ENCODE measurements at regions not wholly inside any gene's neighbourhood (a gene's known extent, or its start where the extent isn't known, plus 50 kb on each side); places are given as distances from the start of the nearest gene placed in this dataset.

- Histone ChIP-seq H3K4me1 (ENCODE audit: control insufficient read depth, insufficient read depth, low read length) (no peaks in the 10 kb centered on the region), H3K4me3 (ENCODE audit: low read length in 2 of 2) (no peak overlapping the region), H3K9me3 (ENCODE audit: control insufficient read depth in 2 of 2, low read length in 2 of 2) (peaks cover 0 to 5% of the 10 kb centered on the region in 2 donors), H3K27ac (ENCODE audit: low read length) (no peak overlapping the region), H3K27me3 (ENCODE audit: control insufficient read depth in 1 of 2, insufficient read depth in 2 of 2, low read length in 2 of 2) (no peaks in the 10 kb centered on the region), H3K36me3 (ENCODE audit: control insufficient read depth in 2 of 2, insufficient read depth in 2 of 2, low read length in 2 of 2) (no peaks in the 10 kb centered on the region), H3K9ac (ENCODE audit: low read length in 2 of 2) (no peak overlapping the region)
Measured at GRCh38 chr3:103927896-103928295, 1438.8 kb upstream of the ALCAM start.

DNA sequence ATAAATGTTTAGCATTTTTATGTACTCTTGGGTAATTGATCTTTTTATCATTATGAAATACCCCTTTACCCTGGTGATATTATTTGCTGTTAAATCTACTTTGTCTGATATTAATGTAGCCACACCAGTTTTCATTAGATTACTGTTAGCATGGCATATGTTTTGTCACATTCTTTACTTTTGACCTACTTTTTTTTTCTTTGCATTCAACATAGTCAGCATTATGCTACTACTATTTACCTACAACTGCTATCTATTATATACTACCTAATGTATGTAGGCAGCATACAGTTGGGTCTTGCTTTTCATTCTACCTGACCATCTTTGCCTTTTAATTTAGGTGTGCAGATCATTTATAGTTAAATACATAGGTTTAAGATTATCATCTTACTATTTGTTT lies 1429.6 kb upstream of the ALCAM start:
- Histone ChIP-seq H3K36me3 (ENCODE audit: control insufficient read depth in 2 of 2, insufficient read depth in 2 of 2, low read length in 2 of 2) (no peaks in the 10 kb centered on the region), H3K9me3 (ENCODE audit: control insufficient read depth in 2 of 2, low read length in 2 of 2) (no peaks in the 10 kb centered on the region), H3K9ac (ENCODE audit: low read length in 2 of 2) (no peak overlapping the region), H3K4me3 (ENCODE audit: low read length in 2 of 2) (no peak overlapping the region), H3K27ac (ENCODE audit: low read length) (no peak overlapping the region), H3K27me3 (ENCODE audit: control insufficient read depth in 1 of 2, insufficient read depth in 2 of 2, low read length in 2 of 2) (no peaks in the 10 kb centered on the region), H3K4me1 (ENCODE audit: control insufficient read depth, insufficient read depth, low read length) (no peaks in the 10 kb centered on the region)

- Histone ChIP-seq H3K4me3 (ENCODE audit: low read length in 2 of 2) (no peak overlapping the region), H3K27me3 (ENCODE audit: control insufficient read depth in 1 of 2, insufficient read depth in 2 of 2, low read length in 2 of 2) (no peaks in the 10 kb centered on the region), H3K9ac (ENCODE audit: low read length in 2 of 2) (no peak overlapping the region), H3K4me1 (ENCODE audit: control insufficient read depth, insufficient read depth, low read length) (no peaks in the 10 kb centered on the region), H3K9me3 (ENCODE audit: control insufficient read depth in 2 of 2, low read length in 2 of 2) (no peaks in the 10 kb centered on the region), H3K27ac (ENCODE audit: low read length) (no peak overlapping the region), H3K36me3 (ENCODE audit: control insufficient read depth in 2 of 2, insufficient read depth in 2 of 2, low read length in 2 of 2) (no peaks in the 10 kb centered on the region)
Measured at GRCh38 chr3:103947062-103947461, 1419.6 kb upstream of the ALCAM start.

GRCh38 chr3:103949693-103950092 lies 1417.0 kb upstream of the ALCAM start:
- H3K9ac ChIP-seq (ENCODE audit: low read length in 2 of 2): no peak overlapping the region
- H3K27me3 ChIP-seq (ENCODE audit: control insufficient read depth in 1 of 2, insufficient read depth in 2 of 2, low read length in 2 of 2): no peaks in the 10 kb centered on the region
- H3K9me3 ChIP-seq (ENCODE audit: control insufficient read depth in 2 of 2, low read length in 2 of 2): no peaks in the 10 kb centered on the region
- no peak overlapping the region for H3K27ac ChIP-seq (ENCODE audit: low read length)
- H3K4me1 ChIP-seq (ENCODE audit: control insufficient read depth, insufficient read depth, low read length): no peaks in the 10 kb centered on the region
- no peak overlapping the region for H3K4me3 ChIP-seq (ENCODE audit: low read length in 2 of 2)
- no peaks in the 10 kb centered on the region for H3K36me3 ChIP-seq (ENCODE audit: control insufficient read depth in 2 of 2, insufficient read depth in 2 of 2, low read length in 2 of 2)

GRCh38 chr3:103950676-103951075 lies 1416.0 kb upstream of the ALCAM start:
- no peak overlapping the region for H3K9ac ChIP-seq (ENCODE audit: low read length in 2 of 2)

GRCh38 chr3:103953796-103954195 lies 1412.9 kb upstream of the ALCAM start:
- no peak overlapping the region for H3K4me3 ChIP-seq (ENCODE audit: low read length in 2 of 2)
- H3K27me3 ChIP-seq (ENCODE audit: control insufficient read depth in 1 of 2, insufficient read depth in 2 of 2, low read length in 2 of 2): no peaks in the 10 kb centered on the region
- H3K9ac ChIP-seq (ENCODE audit: low read length in 2 of 2): no peak overlapping the region
- H3K9me3 ChIP-seq (ENCODE audit: control insufficient read depth in 2 of 2, low read length in 2 of 2): no peaks in the 10 kb centered on the region
- no peaks in the 10 kb centered on the region for H3K36me3 ChIP-seq (ENCODE audit: control insufficient read depth in 2 of 2, insufficient read depth in 2 of 2, low read length in 2 of 2)
- no peaks in the 10 kb centered on the region for H3K4me1 ChIP-seq (ENCODE audit: control insufficient read depth, insufficient read depth, low read length)
- no peak overlapping the region for H3K27ac ChIP-seq (ENCODE audit: low read length)

More at GRCh38 chr3:103950676-103951075, 1416.0 kb upstream of the ALCAM start:
- Histone ChIP-seq H3K36me3 (ENCODE audit: control insufficient read depth in 2 of 2, insufficient read depth in 2 of 2, low read length in 2 of 2) (no peaks in the 10 kb centered on the region), H3K27me3 (ENCODE audit: control insufficient read depth in 1 of 2, insufficient read depth in 2 of 2, low read length in 2 of 2) (no peaks in the 10 kb centered on the region), H3K27ac (ENCODE audit: low read length) (no peak overlapping the region), H3K4me3 (ENCODE audit: low read length in 2 of 2) (no peak overlapping the region), H3K4me1 (ENCODE audit: control insufficient read depth, insufficient read depth, low read length) (no peaks in the 10 kb centered on the region), H3K9me3 (ENCODE audit: control insufficient read depth in 2 of 2, low read length in 2 of 2) (no peaks in the 10 kb centered on the region)

DNA sequence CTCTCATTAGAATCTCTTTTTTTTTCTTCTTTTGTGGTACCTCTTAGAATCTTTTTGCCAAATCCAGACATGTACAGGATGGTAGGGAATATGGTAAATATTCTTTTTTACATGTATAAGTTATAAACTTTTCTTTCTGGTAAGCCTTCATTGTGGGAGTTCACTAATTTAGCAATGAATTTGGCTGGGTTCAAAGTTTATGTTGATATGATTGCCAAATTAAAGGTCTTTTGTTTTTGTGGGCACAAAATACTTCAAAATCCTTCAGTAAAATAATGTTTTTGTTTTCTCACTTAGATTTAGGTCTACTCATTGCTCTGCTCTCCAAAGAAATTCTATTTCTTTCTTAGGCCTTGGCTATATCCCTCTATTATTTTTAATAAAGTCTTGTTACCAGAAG lies 1405.9 kb upstream of the ALCAM start:
- Histone ChIP-seq H3K27ac (ENCODE audit: low read length) (no peak overlapping the region), H3K9ac (ENCODE audit: low read length in 2 of 2) (no peak overlapping the region), H3K4me1 (ENCODE audit: control insufficient read depth, insufficient read depth, low read length) (no peaks in the 10 kb centered on the region), H3K36me3 (ENCODE audit: control insufficient read depth in 2 of 2, insufficient read depth in 2 of 2, low read length in 2 of 2) (no peaks in the 10 kb centered on the region), H3K4me3 (ENCODE audit: low read length in 2 of 2) (no peak overlapping the region), H3K9me3 (ENCODE audit: control insufficient read depth in 2 of 2, low read length in 2 of 2) (no peaks in the 10 kb centered on the region), H3K27me3 (ENCODE audit: control insufficient read depth in 1 of 2, insufficient read depth in 2 of 2, low read length in 2 of 2) (no peaks in the 10 kb centered on the region)

DNA sequence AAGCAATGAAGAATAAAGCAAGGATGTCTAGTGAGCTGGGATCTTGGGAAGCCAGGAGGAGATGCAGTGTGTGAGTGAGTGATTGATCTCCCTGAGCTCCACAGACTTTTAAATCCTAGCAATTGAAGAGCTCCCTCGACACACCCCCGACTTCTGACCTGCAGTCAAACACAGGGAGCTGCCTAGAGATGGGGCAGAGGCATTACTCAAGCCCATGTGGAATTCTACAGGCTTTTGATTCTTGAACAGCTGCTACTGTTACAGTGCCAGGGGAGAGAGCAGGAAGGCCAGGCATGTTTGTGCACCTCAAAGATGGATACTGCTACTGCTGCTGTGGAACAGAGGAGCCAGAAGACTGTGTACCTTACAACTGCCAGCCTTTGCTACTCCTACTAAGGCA lies 1403.1 kb upstream of the ALCAM start:
- Histone ChIP-seq H3K27me3 (ENCODE audit: control insufficient read depth in 1 of 2, insufficient read depth in 2 of 2, low read length in 2 of 2) (no peaks in the 10 kb centered on the region), H3K9ac (ENCODE audit: low read length in 2 of 2) (no peak overlapping the region), H3K36me3 (ENCODE audit: control insufficient read depth in 2 of 2, insufficient read depth in 2 of 2, low read length in 2 of 2) (no peaks in the 10 kb centered on the region), H3K4me1 (ENCODE audit: control insufficient read depth, insufficient read depth, low read length) (no peaks in the 10 kb centered on the region), H3K9me3 (ENCODE audit: control insufficient read depth in 2 of 2, low read length in 2 of 2) (no peaks in the 10 kb centered on the region), H3K27ac (ENCODE audit: low read length) (no peak overlapping the region), H3K4me3 (ENCODE audit: low read length in 2 of 2) (no peak overlapping the region)

DNA sequence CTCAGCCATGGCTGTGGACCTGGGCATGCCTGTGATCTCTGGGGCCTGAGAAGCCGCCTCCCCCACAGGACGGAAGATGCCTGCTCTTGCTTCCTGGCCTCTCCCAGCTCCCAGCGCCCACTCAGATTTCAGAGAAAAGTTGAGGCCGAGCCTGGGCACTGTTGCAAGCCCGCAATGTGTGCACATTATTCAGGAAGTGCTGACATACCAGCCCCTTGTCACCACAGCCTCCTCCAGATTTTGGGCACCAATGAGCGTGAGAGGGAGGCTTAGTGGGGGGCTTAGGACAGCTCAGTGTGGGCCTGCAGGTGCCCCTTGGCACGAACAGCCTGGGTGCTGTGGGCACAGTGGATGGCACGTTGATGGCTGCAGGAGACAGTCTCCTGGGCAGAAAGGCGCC lies 1400.9 kb upstream of the ALCAM start:
- Histone ChIP-seq H3K36me3 (ENCODE audit: control insufficient read depth in 2 of 2, insufficient read depth in 2 of 2, low read length in 2 of 2) (no peaks in the 10 kb centered on the region), H3K4me3 (ENCODE audit: low read length in 2 of 2) (no peak overlapping the region), H3K4me1 (ENCODE audit: control insufficient read depth, insufficient read depth, low read length) (no peaks in the 10 kb centered on the region), H3K9me3 (ENCODE audit: control insufficient read depth in 2 of 2, low read length in 2 of 2) (no peaks in the 10 kb centered on the region), H3K9ac (ENCODE audit: low read length in 2 of 2) (no peak overlapping the region), H3K27me3 (ENCODE audit: control insufficient read depth in 1 of 2, insufficient read depth in 2 of 2, low read length in 2 of 2) (no peaks in the 10 kb centered on the region), H3K27ac (ENCODE audit: low read length) (no peak overlapping the region)

- Histone ChIP-seq H3K27me3 (ENCODE audit: control insufficient read depth in 1 of 2, insufficient read depth in 2 of 2, low read length in 2 of 2) (no peaks in the 10 kb centered on the region), H3K4me1 (ENCODE audit: control insufficient read depth, insufficient read depth, low read length) (no peaks in the 10 kb centered on the region), H3K9ac (ENCODE audit: low read length in 2 of 2) (no peak overlapping the region), H3K27ac (ENCODE audit: low read length) (no peak overlapping the region), H3K4me3 (ENCODE audit: low read length in 2 of 2) (no peak overlapping the region), H3K36me3 (ENCODE audit: control insufficient read depth in 2 of 2, insufficient read depth in 2 of 2, low read length in 2 of 2) (no peaks in the 10 kb centered on the region), H3K9me3 (ENCODE audit: control insufficient read depth in 2 of 2, low read length in 2 of 2) (no peaks in the 10 kb centered on the region)
Measured at GRCh38 chr3:103966749-103967148, 1400.0 kb upstream of the ALCAM start.

DNA sequence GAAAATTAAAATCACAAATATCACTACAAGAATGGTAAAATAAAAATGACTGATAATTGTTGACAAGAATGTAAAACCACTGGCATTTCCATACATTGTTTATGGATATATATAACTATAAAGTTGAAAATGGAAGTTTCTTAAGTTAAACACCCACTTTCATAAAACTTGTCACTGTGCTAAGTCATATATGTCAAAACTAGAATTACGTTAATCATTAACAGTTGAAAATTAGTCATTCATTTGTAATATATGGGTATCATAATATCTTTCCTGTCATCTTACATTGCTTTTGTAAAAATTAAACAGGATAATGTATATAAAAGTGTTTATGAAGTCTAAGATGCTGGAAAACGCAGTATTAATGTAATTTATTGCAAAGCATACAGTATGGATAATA lies 1398.6 kb upstream of the ALCAM start:
- no peaks in the 10 kb centered on the region for H3K27me3 ChIP-seq (ENCODE audit: control insufficient read depth in 1 of 2, insufficient read depth in 2 of 2, low read length in 2 of 2)
- H3K9ac ChIP-seq (ENCODE audit: low read length in 2 of 2): no peak overlapping the region
- H3K4me3 ChIP-seq (ENCODE audit: low read length in 2 of 2): no peak overlapping the region
- H3K4me1 ChIP-seq (ENCODE audit: control insufficient read depth, insufficient read depth, low read length): no peaks in the 10 kb centered on the region
- no peak overlapping the region for H3K27ac ChIP-seq (ENCODE audit: low read length)
- peaks cover 0 to 3% of the 10 kb centered on the region in 2 donors for H3K9me3 ChIP-seq (ENCODE audit: control insufficient read depth in 2 of 2, low read length in 2 of 2)
- no peaks in the 10 kb centered on the region for H3K36me3 ChIP-seq (ENCODE audit: control insufficient read depth in 2 of 2, insufficient read depth in 2 of 2, low read length in 2 of 2)
